Ishikawa (cell line): ENCODE measurements at regions not wholly inside any gene's neighbourhood (a gene's known extent, or its start where the extent isn't known, plus 50 kb on each side); places are given as distances from the start of the nearest gene placed in this dataset.

Source experiments
- TAF1 ChIP-seq: IDR thresholded peaks from 2 replicates; pipeline ENCODE4 v1.6.1; 2012; ENCODE audit warnings: low read depth, mild to moderate bottlenecking
- YY1 ChIP-seq: IDR thresholded peaks from 2 replicates; pipeline ENCODE4 v1.6.1; 2012; ENCODE audit warnings: low read depth
- TF ChIP-seq, protein P1 (sequence below): IDR thresholded peaks from 2 replicates; pipeline ENCODE4 v1.6.1; 2012

DNA sequence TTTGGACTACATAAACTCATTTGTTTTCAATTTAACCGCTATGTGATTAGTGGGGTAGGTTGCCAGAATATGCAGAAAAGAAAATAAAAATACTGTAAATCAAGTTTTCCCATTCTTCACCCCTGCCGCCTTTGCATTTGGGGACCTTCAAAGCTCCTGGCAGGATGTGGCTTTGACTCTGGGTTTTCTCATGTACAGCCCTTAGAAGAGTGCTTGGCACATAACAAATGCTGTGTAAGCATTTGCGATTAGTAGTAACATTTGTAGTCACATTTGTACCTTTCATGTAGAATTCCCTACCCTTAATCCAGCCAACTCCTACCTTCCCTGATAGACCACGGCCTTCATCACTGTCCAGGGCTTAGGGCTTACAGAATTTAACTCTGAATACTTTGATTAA, 262.6 kb downstream of the MREG start:
- TF ChIP-seq, protein P1, sequence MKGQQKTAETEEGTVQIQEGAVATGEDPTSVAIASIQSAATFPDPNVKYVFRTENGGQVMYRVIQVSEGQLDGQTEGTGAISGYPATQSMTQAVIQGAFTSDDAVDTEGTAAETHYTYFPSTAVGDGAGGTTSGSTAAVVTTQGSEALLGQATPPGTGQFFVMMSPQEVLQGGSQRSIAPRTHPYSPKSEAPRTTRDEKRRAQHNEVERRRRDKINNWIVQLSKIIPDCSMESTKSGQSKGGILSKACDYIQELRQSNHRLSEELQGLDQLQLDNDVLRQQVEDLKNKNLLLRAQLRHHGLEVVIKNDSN, result no peak
- TF ChIP-seq YY1 (no peak), TAF1 (no peak)
